ENCODE measurements at regions not wholly inside any gene's neighbourhood (a gene's known extent, or its start where the extent isn't known, plus 50 kb on each side); places are given as distances from the start of the nearest gene placed in this dataset.

DNA sequence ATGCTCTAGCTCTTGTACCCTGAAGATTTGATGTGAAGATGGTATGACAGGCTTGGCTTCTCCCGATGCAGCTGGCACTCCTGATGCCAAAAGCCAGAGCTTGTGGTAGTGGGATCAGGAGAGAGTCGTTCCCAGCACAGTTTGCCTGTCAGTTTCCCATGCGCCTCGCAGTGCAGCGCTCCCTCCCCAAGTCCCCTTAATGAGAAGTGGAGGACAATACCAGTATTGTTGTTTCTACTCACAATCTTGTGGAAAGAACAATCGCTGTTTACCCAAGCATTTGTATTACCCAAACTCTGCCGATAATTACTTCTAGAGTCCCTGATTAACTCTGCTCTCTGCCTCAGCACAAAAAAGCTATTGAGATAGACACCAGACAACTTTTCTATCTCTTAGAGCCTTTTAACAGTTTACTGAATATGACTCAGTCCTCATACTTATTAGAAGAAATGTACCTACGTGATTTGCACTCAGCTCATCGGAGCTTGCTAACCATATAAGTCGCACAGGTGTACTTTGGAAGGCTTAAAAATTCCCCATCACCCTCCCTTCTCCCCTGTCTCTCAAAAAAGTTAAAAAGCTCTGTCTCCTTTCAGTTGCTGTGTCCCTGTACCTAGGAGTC is 283.2 kb upstream of the TMEM161B start:
- Histone ChIP-seq H2BK15ac (ENCODE audit: low read depth, low read length) (no peak overlapping the region), H3K27ac (ENCODE audit: insufficient read depth, low read length) (no peak overlapping the region), H2AK5ac (ENCODE audit: low read depth, low read length) (no peak overlapping the region), H4K8ac (ENCODE audit: low read depth in 2 of 2, low read length in 2 of 2) (no peak overlapping the region), H2BK20ac (ENCODE audit: low read depth, low read length) (no peak overlapping the region), H3K4ac (ENCODE audit: low read depth, low read length) (no peak overlapping the region), H3K14ac (replicated peaks; ENCODE audit: low read depth, low read length) (no peak overlapping the region), H4K20me1 (ENCODE audit: insufficient read depth, low read length) (no peaks in the 10 kb centered on the region), H2BK120ac (ENCODE audit: low read depth, low read length) (no peak overlapping the region), H3K9me1 (ENCODE audit: insufficient read depth, low read length) (no peaks in the 10 kb centered on the region), H3K36me3 (ENCODE audit: control insufficient read depth, insufficient read depth, low read length) (no peaks in the 10 kb centered on the region), H3K9me3 (ENCODE audit: control insufficient read depth, insufficient read depth, low read length) (no peaks in the 10 kb centered on the region), H2AK9ac (replicated peaks; ENCODE audit: low read depth, low read length, poor library complexity) (no peak overlapping the region), H3K4me3 (ENCODE audit: insufficient read depth, low read depth, low read length) (no peak overlapping the region), H3K4me2 (ENCODE audit: low read depth, low read length) (no peak overlapping the region), H3K56ac (ENCODE audit: extremely low read depth, insufficient read depth, low read length) (no peak overlapping the region), H2AFZ (replicated peaks; ENCODE audit: low read length, poor library complexity) (no peak overlapping the region), H2BK5ac (ENCODE audit: low read depth, low read length, poor library complexity, severe bottlenecking) (no peak overlapping the region), H3K79me1 (ENCODE audit: low read depth in 1 of 2, low read length in 2 of 2) (no peaks in the 10 kb centered on the region), H3K27me3 (ENCODE audit: control insufficient read depth, insufficient read depth, low read length) (no peaks in the 10 kb centered on the region), H3K18ac (ENCODE audit: low read depth, low read length) (no peak overlapping the region), H4K5ac (ENCODE audit: low read depth, low read length) (no peak overlapping the region), H3K4me1 (ENCODE audit: control insufficient read depth, insufficient read depth, low read length) (no peaks in the 10 kb centered on the region), H3K9ac (ENCODE audit: low read depth, low read length) (no peak overlapping the region), H4K91ac (ENCODE audit: insufficient read depth, low read depth, low read length) (no peak overlapping the region), H3K23ac (ENCODE audit: low read depth, low read length) (no peak overlapping the region)
- dilution Hi-C loops (cut with HindIII; ENCODE audit: low sequenced_read_pairs, unreplicated experiment): no loop called here
- no peak for ATAC-seq (ENCODE audit: low read depth)
- in situ Hi-C loops (cut with MboI; ENCODE audit: low sequenced_read_pairs): no loop called here
- no CpG with 5 or more reads among the region's 10 CpGs for WGBS, 2 experiments (ENCODE audit: extremely low coverage in 2 of 2, insufficient read length in 1 of 2)
- TF ChIP-seq, protein P1, sequence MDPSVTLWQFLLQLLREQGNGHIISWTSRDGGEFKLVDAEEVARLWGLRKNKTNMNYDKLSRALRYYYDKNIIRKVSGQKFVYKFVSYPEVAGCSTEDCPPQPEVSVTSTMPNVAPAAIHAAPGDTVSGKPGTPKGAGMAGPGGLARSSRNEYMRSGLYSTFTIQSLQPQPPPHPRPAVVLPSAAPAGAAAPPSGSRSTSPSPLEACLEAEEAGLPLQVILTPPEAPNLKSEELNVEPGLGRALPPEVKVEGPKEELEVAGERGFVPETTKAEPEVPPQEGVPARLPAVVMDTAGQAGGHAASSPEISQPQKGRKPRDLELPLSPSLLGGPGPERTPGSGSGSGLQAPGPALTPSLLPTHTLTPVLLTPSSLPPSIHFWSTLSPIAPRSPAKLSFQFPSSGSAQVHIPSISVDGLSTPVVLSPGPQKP (IDR thresholded peaks at IDR 0.05; ENCODE audit: borderline replicate concordance, low read depth, low read length): no peak
- no peak for TF ChIP-seq CTCF (conservative IDR thresholded peaks at IDR 0.05; ENCODE audit: low read depth, low read length)
- TF ChIP-seq MXI1 (IDR thresholded peaks at IDR 0.05; ENCODE audit: borderline replicate concordance, low read depth, low read length): no peak
- TF ChIP-seq POLR2A (IDR thresholded peaks at IDR 0.05; ENCODE audit: low read depth, low read length): no peak
- TF ChIP-seq CHD1 (IDR thresholded peaks at IDR 0.05; ENCODE audit: low read depth, low read length): no peak
- TF ChIP-seq RFX5 (IDR thresholded peaks at IDR 0.05; ENCODE audit: low read depth, low read length): no peak
- TF ChIP-seq CEBPB (IDR thresholded peaks at IDR 0.05; ENCODE audit: low read depth, low read length): no peak
- no peak for TF ChIP-seq FOS (IDR thresholded peaks at IDR 0.05; ENCODE audit: low read depth, low read length)
- TF ChIP-seq NFE2L2 (IDR thresholded peaks at IDR 0.05; ENCODE audit: low read depth, low read length): no peak
- no peak for TF ChIP-seq SMC3 (IDR thresholded peaks at IDR 0.05; ENCODE audit: low read depth, low read length)
- TF ChIP-seq RCOR1 (IDR thresholded peaks at IDR 0.05; ENCODE audit: insufficient replicate concordance, low read length): no peak
- TF ChIP-seq BHLHE40 (IDR thresholded peaks at IDR 0.05; ENCODE audit: low read depth, low read length): no peak
- TF ChIP-seq RAD21 (IDR thresholded peaks at IDR 0.05; ENCODE audit: low read length): no peak
- TF ChIP-seq, protein P2, sequence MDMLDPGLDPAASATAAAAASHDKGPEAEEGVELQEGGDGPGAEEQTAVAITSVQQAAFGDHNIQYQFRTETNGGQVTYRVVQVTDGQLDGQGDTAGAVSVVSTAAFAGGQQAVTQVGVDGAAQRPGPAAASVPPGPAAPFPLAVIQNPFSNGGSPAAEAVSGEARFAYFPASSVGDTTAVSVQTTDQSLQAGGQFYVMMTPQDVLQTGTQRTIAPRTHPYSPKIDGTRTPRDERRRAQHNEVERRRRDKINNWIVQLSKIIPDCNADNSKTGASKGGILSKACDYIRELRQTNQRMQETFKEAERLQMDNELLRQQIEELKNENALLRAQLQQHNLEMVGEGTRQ (IDR thresholded peaks at IDR 0.05; ENCODE audit: low read depth, low read length): no peak
- TF ChIP-seq MAFK (IDR thresholded peaks at IDR 0.05; ENCODE audit: low read depth, low read length): no peak
- intact Hi-C loops (cut with micrococcal nuclease): no loop called here
- CTCF ChIA-PET: interaction anchor here (0.6 to 1.4 kb wide), 2 partner anchors 10 to 13 kb away, joined by 3 read pairs; no protein-coding TSS in a partner anchor
- DNase-seq: no peak
- POLR2A ChIA-PET (ENCODE audit: unreplicated experiment): no interaction called here
- BruUV-seq (replicated peaks): no TSS peak

All from IMR-90 (cell line).